ENCODE measurements at regions not wholly inside any gene's neighbourhood (a gene's known extent, or its start where the extent isn't known, plus 50 kb on each side); places are given as distances from the start of the nearest gene placed in this dataset.

DNA sequence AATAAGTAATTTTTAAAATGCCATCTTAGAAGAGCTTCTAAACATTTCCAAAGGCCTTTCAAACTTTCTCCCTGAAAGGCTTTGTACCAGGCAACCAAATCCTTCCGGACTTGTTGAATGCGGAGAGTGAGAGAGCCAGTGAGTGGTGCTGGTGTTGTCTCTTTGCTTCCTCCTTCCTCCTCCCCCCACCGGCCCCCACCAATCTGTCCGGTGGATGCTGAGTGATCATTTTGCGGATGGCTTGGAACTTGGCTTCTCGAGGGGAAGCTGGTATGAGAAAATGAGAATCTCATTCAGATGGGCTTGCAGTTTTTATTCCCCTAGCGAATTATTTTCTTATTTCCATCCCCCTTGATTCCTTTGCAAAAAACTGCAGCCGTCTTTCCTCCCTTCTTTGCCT, 97.3 kb downstream of the ANKRD60 start:
- TF ChIP-seq, protein P1, sequence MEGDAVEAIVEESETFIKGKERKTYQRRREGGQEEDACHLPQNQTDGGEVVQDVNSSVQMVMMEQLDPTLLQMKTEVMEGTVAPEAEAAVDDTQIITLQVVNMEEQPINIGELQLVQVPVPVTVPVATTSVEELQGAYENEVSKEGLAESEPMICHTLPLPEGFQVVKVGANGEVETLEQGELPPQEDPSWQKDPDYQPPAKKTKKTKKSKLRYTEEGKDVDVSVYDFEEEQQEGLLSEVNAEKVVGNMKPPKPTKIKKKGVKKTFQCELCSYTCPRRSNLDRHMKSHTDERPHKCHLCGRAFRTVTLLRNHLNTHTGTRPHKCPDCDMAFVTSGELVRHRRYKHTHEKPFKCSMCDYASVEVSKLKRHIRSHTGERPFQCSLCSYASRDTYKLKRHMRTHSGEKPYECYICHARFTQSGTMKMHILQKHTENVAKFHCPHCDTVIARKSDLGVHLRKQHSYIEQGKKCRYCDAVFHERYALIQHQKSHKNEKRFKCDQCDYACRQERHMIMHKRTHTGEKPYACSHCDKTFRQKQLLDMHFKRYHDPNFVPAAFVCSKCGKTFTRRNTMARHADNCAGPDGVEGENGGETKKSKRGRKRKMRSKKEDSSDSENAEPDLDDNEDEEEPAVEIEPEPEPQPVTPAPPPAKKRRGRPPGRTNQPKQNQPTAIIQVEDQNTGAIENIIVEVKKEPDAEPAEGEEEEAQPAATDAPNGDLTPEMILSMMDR (conservative IDR thresholded peaks at IDR 0.05; ENCODE audit: low read depth in 2 of 2), result no peak
- TF ChIP-seq EZH2 (IDR thresholded peaks at IDR 0.05; ENCODE audit: low read depth, unreplicated experiment) (no peak), POLR2AphosphoS5 (IDR thresholded peaks at IDR 0.05; ENCODE audit: low read depth) (no peak), EZH2phosphoT487 (IDR thresholded peaks at IDR 0.05; ENCODE audit: unreplicated experiment) (no peak), JUNB (IDR thresholded peaks at IDR 0.05; ENCODE audit: unreplicated experiment) (no peak)
- TF ChIP-seq, protein P2, sequence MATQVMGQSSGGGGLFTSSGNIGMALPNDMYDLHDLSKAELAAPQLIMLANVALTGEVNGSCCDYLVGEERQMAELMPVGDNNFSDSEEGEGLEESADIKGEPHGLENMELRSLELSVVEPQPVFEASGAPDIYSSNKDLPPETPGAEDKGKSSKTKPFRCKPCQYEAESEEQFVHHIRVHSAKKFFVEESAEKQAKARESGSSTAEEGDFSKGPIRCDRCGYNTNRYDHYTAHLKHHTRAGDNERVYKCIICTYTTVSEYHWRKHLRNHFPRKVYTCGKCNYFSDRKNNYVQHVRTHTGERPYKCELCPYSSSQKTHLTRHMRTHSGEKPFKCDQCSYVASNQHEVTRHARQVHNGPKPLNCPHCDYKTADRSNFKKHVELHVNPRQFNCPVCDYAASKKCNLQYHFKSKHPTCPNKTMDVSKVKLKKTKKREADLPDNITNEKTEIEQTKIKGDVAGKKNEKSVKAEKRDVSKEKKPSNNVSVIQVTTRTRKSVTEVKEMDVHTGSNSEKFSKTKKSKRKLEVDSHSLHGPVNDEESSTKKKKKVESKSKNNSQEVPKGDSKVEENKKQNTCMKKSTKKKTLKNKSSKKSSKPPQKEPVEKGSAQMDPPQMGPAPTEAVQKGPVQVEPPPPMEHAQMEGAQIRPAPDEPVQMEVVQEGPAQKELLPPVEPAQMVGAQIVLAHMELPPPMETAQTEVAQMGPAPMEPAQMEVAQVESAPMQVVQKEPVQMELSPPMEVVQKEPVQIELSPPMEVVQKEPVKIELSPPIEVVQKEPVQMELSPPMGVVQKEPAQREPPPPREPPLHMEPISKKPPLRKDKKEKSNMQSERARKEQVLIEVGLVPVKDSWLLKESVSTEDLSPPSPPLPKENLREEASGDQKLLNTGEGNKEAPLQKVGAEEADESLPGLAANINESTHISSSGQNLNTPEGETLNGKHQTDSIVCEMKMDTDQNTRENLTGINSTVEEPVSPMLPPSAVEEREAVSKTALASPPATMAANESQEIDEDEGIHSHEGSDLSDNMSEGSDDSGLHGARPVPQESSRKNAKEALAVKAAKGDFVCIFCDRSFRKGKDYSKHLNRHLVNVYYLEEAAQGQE (IDR thresholded peaks at IDR 0.05; ENCODE audit: unreplicated experiment), result no peak
- TF ChIP-seq, protein P3, sequence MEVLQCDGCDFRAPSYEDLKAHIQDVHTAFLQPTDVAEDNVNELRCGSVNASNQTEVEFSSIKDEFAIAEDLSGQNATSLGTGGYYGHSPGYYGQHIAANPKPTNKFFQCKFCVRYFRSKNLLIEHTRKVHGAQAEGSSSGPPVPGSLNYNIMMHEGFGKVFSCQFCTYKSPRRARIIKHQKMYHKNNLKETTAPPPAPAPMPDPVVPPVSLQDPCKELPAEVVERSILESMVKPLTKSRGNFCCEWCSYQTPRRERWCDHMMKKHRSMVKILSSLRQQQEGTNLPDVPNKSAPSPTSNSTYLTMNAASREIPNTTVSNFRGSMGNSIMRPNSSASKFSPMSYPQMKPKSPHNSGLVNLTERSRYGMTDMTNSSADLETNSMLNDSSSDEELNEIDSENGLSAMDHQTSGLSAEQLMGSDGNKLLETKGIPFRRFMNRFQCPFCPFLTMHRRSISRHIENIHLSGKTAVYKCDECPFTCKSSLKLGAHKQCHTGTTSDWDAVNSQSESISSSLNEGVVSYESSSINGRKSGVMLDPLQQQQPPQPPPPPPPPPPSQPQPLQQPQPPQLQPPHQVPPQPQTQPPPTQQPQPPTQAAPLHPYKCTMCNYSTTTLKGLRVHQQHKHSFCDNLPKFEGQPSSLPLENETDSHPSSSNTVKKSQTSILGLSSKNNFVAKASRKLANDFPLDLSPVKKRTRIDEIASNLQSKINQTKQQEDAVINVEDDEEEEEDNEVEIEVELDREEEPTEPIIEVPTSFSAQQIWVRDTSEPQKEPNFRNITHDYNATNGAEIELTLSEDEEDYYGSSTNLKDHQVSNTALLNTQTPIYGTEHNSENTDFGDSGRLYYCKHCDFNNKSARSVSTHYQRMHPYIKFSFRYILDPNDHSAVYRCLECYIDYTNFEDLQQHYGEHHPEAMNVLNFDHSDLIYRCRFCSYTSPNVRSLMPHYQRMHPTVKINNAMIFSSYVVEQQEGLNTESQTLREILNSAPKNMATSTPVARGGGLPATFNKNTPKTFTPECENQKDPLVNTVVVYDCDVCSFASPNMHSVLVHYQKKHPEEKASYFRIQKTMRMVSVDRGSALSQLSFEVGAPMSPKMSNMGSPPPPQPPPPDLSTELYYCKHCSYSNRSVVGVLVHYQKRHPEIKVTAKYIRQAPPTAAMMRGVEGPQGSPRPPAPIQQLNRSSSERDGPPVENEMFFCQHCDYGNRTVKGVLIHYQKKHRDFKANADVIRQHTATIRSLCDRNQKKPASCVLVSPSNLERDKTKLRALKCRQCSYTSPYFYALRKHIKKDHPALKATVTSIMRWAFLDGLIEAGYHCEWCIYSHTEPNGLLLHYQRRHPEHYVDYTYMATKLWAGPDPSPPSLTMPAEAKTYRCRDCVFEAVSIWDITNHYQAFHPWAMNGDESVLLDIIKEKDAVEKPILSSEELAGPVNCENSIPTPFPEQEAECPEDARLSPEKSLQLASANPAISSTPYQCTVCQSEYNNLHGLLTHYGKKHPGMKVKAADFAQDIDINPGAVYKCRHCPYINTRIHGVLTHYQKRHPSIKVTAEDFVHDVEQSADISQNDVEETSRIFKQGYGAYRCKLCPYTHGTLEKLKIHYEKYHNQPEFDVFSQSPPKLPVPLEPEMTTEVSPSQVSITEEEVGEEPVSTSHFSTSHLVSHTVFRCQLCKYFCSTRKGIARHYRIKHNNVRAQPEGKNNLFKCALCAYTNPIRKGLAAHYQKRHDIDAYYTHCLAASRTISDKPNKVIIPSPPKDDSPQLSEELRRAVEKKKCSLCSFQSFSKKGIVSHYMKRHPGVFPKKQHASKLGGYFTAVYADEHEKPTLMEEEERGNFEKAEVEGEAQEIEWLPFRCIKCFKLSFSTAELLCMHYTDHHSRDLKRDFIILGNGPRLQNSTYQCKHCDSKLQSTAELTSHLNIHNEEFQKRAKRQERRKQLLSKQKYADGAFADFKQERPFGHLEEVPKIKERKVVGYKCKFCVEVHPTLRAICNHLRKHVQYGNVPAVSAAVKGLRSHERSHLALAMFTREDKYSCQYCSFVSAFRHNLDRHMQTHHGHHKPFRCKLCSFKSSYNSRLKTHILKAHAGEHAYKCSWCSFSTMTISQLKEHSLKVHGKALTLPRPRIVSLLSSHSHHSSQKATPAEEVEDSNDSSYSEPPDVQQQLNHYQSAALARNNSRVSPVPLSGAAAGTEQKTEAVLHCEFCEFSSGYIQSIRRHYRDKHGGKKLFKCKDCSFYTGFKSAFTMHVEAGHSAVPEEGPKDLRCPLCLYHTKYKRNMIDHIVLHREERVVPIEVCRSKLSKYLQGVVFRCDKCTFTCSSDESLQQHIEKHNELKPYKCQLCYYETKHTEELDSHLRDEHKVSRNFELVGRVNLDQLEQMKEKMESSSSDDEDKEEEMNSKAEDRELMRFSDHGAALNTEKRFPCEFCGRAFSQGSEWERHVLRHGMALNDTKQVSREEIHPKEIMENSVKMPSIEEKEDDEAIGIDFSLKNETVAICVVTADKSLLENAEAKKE (CRISPR knock-in tag; IDR thresholded peaks at IDR 0.05), result no peak
